Endothelial cell of umbilical vein (primary cell): ENCODE measurements at regions not wholly inside any gene's neighbourhood (a gene's known extent, or its start where the extent isn't known, plus 50 kb on each side); places are given as distances from the start of the nearest gene placed in this dataset.

Source experiments
- BruUV-seq: library from RNA; stranded (reverse); fragments of 400-500 nt; replicated peaks from 2 replicates; lab custom pipeline; 2021; lab: Mats Ljungman, UMichigan
- CTCF ChIA-PET: fragments of 300-600, 350-600 bp; sonication (Branson Sonifier 250); formaldehyde crosslinking; loops from one replicate; lab custom pipeline; 2021; ENCODE audit warnings: antibody characterized with exemption, inconsistent platforms; lab: Charles Lee
- POLR2A ChIA-PET: fragments of 300-600, 350-600 bp; sonication (Branson Sonifier 250); formaldehyde crosslinking; loops from one replicate; lab custom pipeline; 2021; ENCODE audit warnings: antibody characterized with exemption, inconsistent platforms; lab: Charles Lee
- DNase-seq: peaks from one replicate; pipeline ENCODE4 v3.0.0-alpha.2; 2011; ENCODE audit warnings: low read depth, low spot score
- FAIRE-seq: peaks from 2 replicates; lab custom pipeline; 2011; peaks lifted over from hg19 to GRCh38; lab: Jason Lieb, UNC
- H2AFZ ChIP-seq: 2 replicates; pipeline ENCODE4 v1.6.0; 2012; ENCODE audit warnings: low read depth, low read length, control low read depth, inconsistent platforms
- H3K27ac ChIP-seq: 2 replicates; pipeline ENCODE4 v1.5.1; 2011; ENCODE audit warnings: low read depth, mild to moderate bottlenecking, control low read depth, low read length, moderate library complexity; ENCODE audit not compliant: insufficient read depth
- H3K27me3 ChIP-seq, 2 experiments: 2 replicates each; pipeline versions ENCODE4 v1.6.0 to v1.6.1; 2011; ENCODE audit warnings: low read length in 2 of 2, mixed read lengths in 1 of 2; ENCODE audit not compliant: control insufficient read depth in 2 of 2, insufficient read depth in 2 of 2
- H3K36me3 ChIP-seq, 2 experiments: 2 replicates in 1 of 2; 3 replicates in 1 of 2; pipeline ENCODE4 v1.5.1; 2011; ENCODE audit warnings: low read length in 2 of 2, mild to moderate bottlenecking in 1 of 2, moderate library complexity in 1 of 2; ENCODE audit not compliant: control insufficient read depth in 2 of 2, insufficient read depth in 2 of 2; ENCODE audit errors: extremely low read depth in 1 of 2
- H3K4me1 ChIP-seq: 3 replicates; pipeline ENCODE4 v1.5.1; 2011; ENCODE audit warnings: mild to moderate bottlenecking, low read length; ENCODE audit not compliant: control insufficient read depth, insufficient read depth; ENCODE audit errors: extremely low read depth
- H3K4me2 ChIP-seq: 2 replicates; pipeline ENCODE4 v1.6.1; 2011; ENCODE audit warnings: low read length, control low read depth, mixed read lengths; ENCODE audit not compliant: insufficient read depth
- H3K4me3 ChIP-seq, 3 experiments: fragments of 200-600 bp in 1 of 3; sonication (generic), shearing (Covaris generic) in 1 of 3; replicated peaks in 1 of 3; 2 replicates each; pipeline ENCODE4 v1.5.1; 2011 to 2016; ENCODE audit warnings: control low read depth in 3 of 3, low read length in 3 of 3, mild to moderate bottlenecking in 2 of 3, inconsistent platforms in 1 of 3, low read depth in 1 of 3, moderate library complexity in 1 of 3; ENCODE audit not compliant: insufficient read depth in 1 of 3
- H3K79me2 ChIP-seq: 2 replicates; pipeline ENCODE4 v1.6.0; 2012; ENCODE audit warnings: low read length, inconsistent platforms; ENCODE audit not compliant: control insufficient read depth, insufficient read depth
- H3K9ac ChIP-seq: replicated peaks from 2 replicates; pipeline ENCODE3; 2011; ENCODE audit warnings: low read length, control low read depth; ENCODE audit not compliant: insufficient read depth; ENCODE audit errors: extremely low read depth
- H3K9me1 ChIP-seq: replicated peaks from 3 replicates; pipeline ENCODE4 v1.6.0; 2011; ENCODE audit warnings: mild to moderate bottlenecking, low read length; ENCODE audit not compliant: control insufficient read depth, insufficient read depth; ENCODE audit errors: extremely low read depth
- H3K9me3 ChIP-seq: replicated peaks from 2 replicates; pipeline ENCODE4 v1.5.1; 2012; ENCODE audit warnings: low read length, inconsistent platforms; ENCODE audit not compliant: control insufficient read depth, insufficient read depth
- H4K20me1 ChIP-seq: replicated peaks from 2 replicates; pipeline ENCODE3; 2011; ENCODE audit warnings: mild to moderate bottlenecking, low read length; ENCODE audit not compliant: control insufficient read depth, insufficient read depth; ENCODE audit errors: extremely low read depth
- CTCF ChIP-seq, 2 donors: IDR thresholded peaks; 1 replicate in 1 of 2; 2 replicates in 1 of 2; pipeline ENCODE4 v1.5.1; 2011; ENCODE audit warnings: low read length in 2 of 2, mild to moderate bottlenecking in 2 of 2, moderate library complexity in 2 of 2, control low read depth in 1 of 2, inconsistent platforms in 1 of 2, low read depth in 1 of 2; ENCODE audit not compliant: insufficient read depth in 1 of 2; ENCODE audit errors: extremely low read depth in 1 of 2
- EZH2 ChIP-seq: IDR thresholded peaks from 2 replicates; pipeline ENCODE4 v1.6.1; 2012; ENCODE audit warnings: borderline replicate concordance, low read depth, mild to moderate bottlenecking, moderate library complexity, low read length, inconsistent platforms; ENCODE audit not compliant: severe bottlenecking
- FOS ChIP-seq: IDR thresholded peaks from 2 replicates; pipeline ENCODE4 v1.6.1; 2011; ENCODE audit warnings: mild to moderate bottlenecking, low read length, moderate library complexity, borderline replicate concordance; ENCODE audit not compliant: insufficient read depth
- GATA2 ChIP-seq: IDR thresholded peaks from 2 replicates; pipeline ENCODE4 v1.7.0; 2011; ENCODE audit warnings: low read depth, mild to moderate bottlenecking, moderate library complexity, mixed read lengths, low read length; ENCODE audit not compliant: insufficient read length, insufficient read depth
- JUN ChIP-seq: IDR thresholded peaks from 2 replicates; pipeline ENCODE4 v1.6.1; 2011; ENCODE audit warnings: borderline replicate concordance, low read depth; ENCODE audit not compliant: insufficient read length, insufficient read depth
- MAX ChIP-seq: IDR thresholded peaks from 2 replicates; pipeline ENCODE4 v1.6.1; 2011; ENCODE audit not compliant: insufficient read depth, insufficient read length
- MYC ChIP-seq: IDR thresholded peaks from one replicate; pipeline ENCODE4 v1.6.1; 2011; ENCODE audit warnings: mild to moderate bottlenecking, low read depth, low read length
- POLR2A ChIP-seq: IDR thresholded peaks from 2 replicates; pipeline ENCODE4 v1.6.1; 2012; ENCODE audit warnings: low read depth, mild to moderate bottlenecking, control low read depth, low read length
- POLR2AphosphoS5 ChIP-seq: IDR thresholded peaks from 2 replicates; pipeline ENCODE4 v1.6.1; 2012; ENCODE audit warnings: low read depth, mild to moderate bottlenecking, control low read depth, low read length, moderate library complexity; ENCODE audit not compliant: insufficient read depth
- dilution Hi-C: fragments of 300-500 bp; cut with MboI; formaldehyde crosslinking; loops from one replicate; pipeline ENCODE4 v1.15.0; 2019; ENCODE audit warnings: low sequenced_read_pairs; ENCODE audit not compliant: extremely low pct_ligation_motif_present
- intact Hi-C: fragments of 100-400 bp; cut with micrococcal nuclease; formaldehyde crosslinking; loops from one replicate; pipeline ENCODE4 v1.10.0; 2022

GRCh38 chr16:62190426-62190825 is 154.2 kb upstream of the CDH8 start:
- no peaks in the 10 kb centered on the region for H3K79me2 ChIP-seq
- FAIRE-seq (no peak), DNase-seq (no peak)
- H3K9me1 ChIP-seq: no peaks in the 10 kb centered on the region
- no peak overlapping the region for H3K27ac ChIP-seq
- dilution Hi-C loops (no loop called here), intact Hi-C loops (no loop called here)
- TF ChIP-seq MAX (no peak), CTCF (IDR thresholded peaks at IDR 0.05; ENCODE audit: extremely low read depth in 1 of 2, insufficient read depth in 1 of 2, low read depth in 1 of 2, low read length in 2 of 2) (no peak), GATA2 (no peak), MYC (no peak), FOS (no peak), POLR2A (no peak), POLR2AphosphoS5 (no peak), JUN (no peak), EZH2 (no peak)
- H3K4me2 ChIP-seq: no peak overlapping the region
- H3K36me3 ChIP-seq: no peaks in the 10 kb centered on the region
- BruUV-seq: no TSS peak
- ChIA-PET CTCF (no interaction called here), POLR2A (no interaction called here)
- H4K20me1 ChIP-seq: no peaks in the 10 kb centered on the region
- H3K9me3 ChIP-seq: no peaks in the 10 kb centered on the region
- no peak overlapping the region for H2AFZ ChIP-seq
- H3K9ac ChIP-seq: no peak overlapping the region
- H3K27me3 ChIP-seq: no peaks in the 10 kb centered on the region
- H3K4me1 ChIP-seq: no peaks in the 10 kb centered on the region
- H3K4me3 ChIP-seq: no peak overlapping the region
